Activated naive CD4-positive, alpha-beta T cell treated with anti-CD3 and anti-CD28 coated beads for 36 hours (primary cell): ENCODE measurements at regions not wholly inside any gene's neighbourhood (a gene's known extent, or its start where the extent isn't known, plus 50 kb on each side); places are given as distances from the start of the nearest gene placed in this dataset.

Source experiments
- CTCF ChIA-PET: fragments of 350-600 bp; sonication (Branson Sonifier 250); formaldehyde crosslinking; loops from one replicate; lab custom pipeline; 2021; ENCODE audit warnings: antibody characterized with exemption; lab: Charles Lee
- DNase-seq: peaks from one replicate; pipeline ENCODE4 v3.0.0-alpha.2; 2020
- H3K27ac Mint-ChIP-seq: one replicate; pipeline ENCODE4 v1.8.0; 2021; ENCODE audit warnings: mild to moderate bottlenecking, mixed read lengths
- H3K27me3 Mint-ChIP-seq: one replicate; pipeline ENCODE4 v1.8.0; 2021; ENCODE audit warnings: low read depth, mixed read lengths
- H3K36me3 Mint-ChIP-seq: one replicate; pipeline ENCODE4 v1.8.0; 2021; ENCODE audit warnings: low read depth, mixed read lengths
- H3K4me1 Mint-ChIP-seq: one replicate; pipeline ENCODE4 v1.8.0; 2021; ENCODE audit warnings: low read depth, mixed read lengths
- H3K4me3 Mint-ChIP-seq: one replicate; pipeline ENCODE4 v1.8.0; 2021; ENCODE audit warnings: mild to moderate bottlenecking, moderate library complexity, mixed read lengths
- H3K9me3 Mint-ChIP-seq: one replicate; pipeline ENCODE4 v1.8.0; 2021; ENCODE audit warnings: mixed read lengths
- intact Hi-C: fragments of 100-400 bp; cut with micrococcal nuclease; formaldehyde crosslinking; loops from one replicate; pipeline ENCODE4 v1.15.1; 2023

DNA sequence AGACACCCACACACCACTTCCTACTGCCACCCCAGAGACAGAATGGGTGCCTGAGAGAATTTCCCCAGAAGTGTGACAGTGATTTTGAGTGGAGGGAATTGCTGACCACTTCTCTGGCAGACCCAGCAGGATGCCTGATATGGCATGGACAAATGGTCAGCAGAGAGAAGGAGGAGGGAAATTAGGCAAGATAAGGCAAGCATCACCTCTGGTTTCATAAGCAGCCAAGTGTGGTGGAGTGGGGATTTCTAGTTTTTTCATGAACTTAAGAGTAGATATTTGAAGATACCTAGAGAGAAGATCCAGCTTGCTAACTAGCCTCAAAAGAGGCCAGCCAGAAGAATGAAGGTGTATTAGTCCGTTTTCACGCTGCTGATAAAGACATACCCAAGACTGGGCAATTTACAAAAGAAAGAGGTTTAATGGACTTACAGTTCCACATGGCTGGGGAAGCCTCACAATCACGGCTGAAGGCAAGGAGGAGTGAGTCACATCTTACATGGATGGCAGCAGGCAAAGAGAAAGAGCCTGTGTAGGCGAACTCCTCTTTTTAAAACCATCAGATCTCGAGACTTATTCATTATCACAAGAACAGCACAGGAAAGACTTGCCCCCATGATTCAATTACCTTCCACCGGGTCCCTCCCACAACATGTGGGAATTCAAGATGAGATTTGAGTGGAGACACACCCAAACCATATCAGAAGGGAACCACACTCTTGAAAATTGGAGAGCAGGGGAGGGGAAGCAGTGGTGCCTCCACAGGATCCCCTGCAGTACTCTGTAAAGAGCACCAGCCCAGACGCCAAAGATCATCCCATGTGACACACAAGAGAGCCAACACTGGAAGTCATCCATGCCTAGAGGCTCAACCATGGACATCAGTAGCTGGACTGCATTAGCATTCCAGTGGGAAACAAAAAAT is 64.2 kb downstream of the RBM43 start:
- no peaks in the 10 kb centered on the region for H3K9me3 Mint-ChIP-seq
- no peaks in the 10 kb centered on the region for H3K36me3 Mint-ChIP-seq
- H3K27me3 Mint-ChIP-seq: no peaks in the 10 kb centered on the region
- no peak overlapping the region for H3K4me3 Mint-ChIP-seq
- intact Hi-C loops: no loop called here
- DNase-seq: no peak
- H3K27ac Mint-ChIP-seq: no peak overlapping the region
- peaks cover 3% of the 10 kb centered on the region for H3K4me1 Mint-ChIP-seq
- CTCF ChIA-PET: no interaction called here

DNA sequence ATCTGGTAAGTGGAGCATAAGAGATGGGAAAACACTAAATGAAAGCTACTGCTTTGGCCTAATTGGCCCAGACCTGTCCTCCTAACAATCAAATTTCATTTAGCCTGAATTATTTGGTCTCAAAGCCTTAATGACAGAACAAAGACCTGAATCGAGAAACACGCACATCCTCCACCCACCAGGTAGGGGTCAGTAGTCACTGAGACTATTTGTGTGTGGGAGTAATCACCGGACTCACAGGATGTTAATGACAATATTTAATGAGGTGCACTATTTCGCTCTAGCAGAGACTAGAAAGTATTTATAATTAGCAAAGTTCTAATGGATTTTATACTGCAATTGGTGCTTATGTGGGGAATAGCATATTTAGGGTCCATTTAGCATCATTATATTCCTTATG is 68.1 kb downstream of the RBM43 start:
- CTCF ChIA-PET: no interaction called here
- Mint-ChIP-seq H3K4me1 (peaks cover 4% of the 10 kb centered on the region), H3K9me3 (no peaks in the 10 kb centered on the region), H3K27me3 (no peaks in the 10 kb centered on the region), H3K4me3 (no peak overlapping the region), H3K36me3 (no peaks in the 10 kb centered on the region), H3K27ac (no peak overlapping the region)
- no peak for DNase-seq
- intact Hi-C loops: no loop called here

DNA sequence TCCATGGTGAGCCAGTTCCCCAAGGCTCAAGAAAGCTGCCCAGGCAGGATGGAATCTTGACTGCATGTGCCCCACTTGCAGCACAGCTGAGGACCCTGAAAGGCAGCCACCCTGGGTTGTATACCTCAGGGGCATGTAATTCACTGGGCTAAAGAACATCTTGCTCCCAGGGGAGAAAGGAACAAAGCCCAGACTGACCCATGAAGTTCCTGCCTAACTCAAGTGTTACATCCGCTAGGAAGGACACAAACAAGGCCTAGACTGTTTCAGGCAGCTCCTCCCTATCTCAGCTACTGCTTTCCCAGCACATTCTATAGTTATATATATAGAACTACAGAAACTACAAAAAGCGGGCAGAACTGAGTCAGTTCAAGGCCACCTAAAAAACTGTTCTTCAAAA is 69.0 kb downstream of the RBM43 start:
- Mint-ChIP-seq H3K27me3 (no peaks in the 10 kb centered on the region), H3K27ac (no peak overlapping the region), H3K36me3 (no peaks in the 10 kb centered on the region), H3K4me1 (peaks cover 4% of the 10 kb centered on the region), H3K4me3 (no peak overlapping the region), H3K9me3 (no peaks in the 10 kb centered on the region)
- CTCF ChIA-PET: no interaction called here
- intact Hi-C loops: no loop called here
- no peak for DNase-seq

DNA sequence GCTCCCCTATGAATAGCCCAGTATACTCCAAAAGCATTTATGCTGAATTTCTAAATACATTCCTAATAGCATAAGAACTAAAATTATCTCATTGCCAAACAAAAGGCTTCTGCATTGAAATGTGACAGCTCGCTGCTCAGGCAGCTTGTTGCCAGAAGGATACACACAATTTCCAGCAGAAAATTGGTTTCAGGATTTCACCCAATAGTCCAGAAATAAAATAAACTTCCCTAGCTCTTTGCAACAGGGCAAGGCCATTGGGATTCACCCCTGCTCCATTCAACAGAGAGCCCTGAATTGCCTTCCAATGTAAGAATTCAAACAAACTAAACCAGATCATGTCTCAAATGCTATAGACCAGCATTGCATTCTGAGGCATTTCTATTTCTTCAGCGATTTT is 70.7 kb downstream of the RBM43 start:
- Mint-ChIP-seq H3K27ac (no peak overlapping the region), H3K27me3 (no peaks in the 10 kb centered on the region), H3K4me3 (no peak overlapping the region), H3K4me1 (peaks cover 4% of the 10 kb centered on the region), H3K9me3 (no peaks in the 10 kb centered on the region), H3K36me3 (no peaks in the 10 kb centered on the region)
- intact Hi-C loops: no loop called here
- DNase-seq: no peak
- CTCF ChIA-PET: interaction anchor here (0.7 kb wide), 1 partner anchor 48 kb away, joined by 3 read pairs; no protein-coding TSS in a partner anchor

DNA sequence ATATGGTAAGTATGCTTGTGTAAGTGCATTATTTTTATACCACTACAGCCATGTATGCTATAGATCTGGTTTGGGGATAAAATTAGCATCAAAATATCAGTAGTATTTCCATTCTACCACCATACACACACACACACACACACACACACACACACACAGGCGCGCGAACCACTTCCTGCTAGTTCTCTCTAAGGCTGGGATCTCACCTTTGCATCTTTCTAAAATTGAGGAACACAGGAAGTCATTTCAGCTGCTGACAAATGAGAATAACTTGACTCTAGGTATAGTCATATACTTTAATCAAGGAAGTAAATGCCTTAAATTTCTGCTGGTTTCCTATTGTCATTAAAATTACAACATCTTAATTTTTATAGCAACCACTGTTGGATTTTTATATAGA is 72.5 kb downstream of the RBM43 start:
- no peak overlapping the region for H3K27ac Mint-ChIP-seq
- CTCF ChIA-PET: interaction anchor here (1.1 kb wide), 1 partner anchor 52 kb away, joined by 3 read pairs; no protein-coding TSS in a partner anchor
- DNase-seq: peak; percentile 41
- H3K36me3 Mint-ChIP-seq: no peaks in the 10 kb centered on the region
- intact Hi-C loops: no loop called here
- no peaks in the 10 kb centered on the region for H3K27me3 Mint-ChIP-seq
- no peaks in the 10 kb centered on the region for H3K9me3 Mint-ChIP-seq
- H3K4me1 Mint-ChIP-seq: peaks cover 4% of the 10 kb centered on the region
- no peak overlapping the region for H3K4me3 Mint-ChIP-seq

DNA sequence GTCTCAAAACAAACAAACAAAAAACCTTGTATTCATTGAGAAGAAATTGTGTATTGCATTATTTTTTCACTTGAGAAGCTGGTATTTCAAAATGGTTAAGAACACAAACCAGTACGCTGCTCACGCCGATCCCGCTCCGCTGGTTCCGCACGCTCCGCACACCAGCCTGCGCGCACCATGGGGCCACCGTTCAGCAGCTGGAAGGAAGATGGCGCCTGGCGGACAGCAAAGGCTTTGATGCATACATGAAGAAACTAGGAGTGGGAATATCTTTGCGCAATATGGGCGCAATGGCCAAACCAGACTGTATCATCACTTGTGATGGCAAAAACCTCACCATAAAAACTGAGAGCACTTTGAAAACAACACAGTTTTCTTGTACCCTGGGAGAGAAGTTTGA is 75.7 kb downstream of the RBM43 start:
- no peaks in the 10 kb centered on the region for H3K36me3 Mint-ChIP-seq
- CTCF ChIA-PET: no interaction called here
- peaks cover 4% of the 10 kb centered on the region for H3K4me1 Mint-ChIP-seq
- no peak for DNase-seq
- peaks cover 9% of the 10 kb centered on the region for H3K27me3 Mint-ChIP-seq
- H3K9me3 Mint-ChIP-seq: no peaks in the 10 kb centered on the region
- intact Hi-C loops: no loop called here
- no peak overlapping the region for H3K4me3 Mint-ChIP-seq
- H3K27ac Mint-ChIP-seq: no peak overlapping the region

DNA sequence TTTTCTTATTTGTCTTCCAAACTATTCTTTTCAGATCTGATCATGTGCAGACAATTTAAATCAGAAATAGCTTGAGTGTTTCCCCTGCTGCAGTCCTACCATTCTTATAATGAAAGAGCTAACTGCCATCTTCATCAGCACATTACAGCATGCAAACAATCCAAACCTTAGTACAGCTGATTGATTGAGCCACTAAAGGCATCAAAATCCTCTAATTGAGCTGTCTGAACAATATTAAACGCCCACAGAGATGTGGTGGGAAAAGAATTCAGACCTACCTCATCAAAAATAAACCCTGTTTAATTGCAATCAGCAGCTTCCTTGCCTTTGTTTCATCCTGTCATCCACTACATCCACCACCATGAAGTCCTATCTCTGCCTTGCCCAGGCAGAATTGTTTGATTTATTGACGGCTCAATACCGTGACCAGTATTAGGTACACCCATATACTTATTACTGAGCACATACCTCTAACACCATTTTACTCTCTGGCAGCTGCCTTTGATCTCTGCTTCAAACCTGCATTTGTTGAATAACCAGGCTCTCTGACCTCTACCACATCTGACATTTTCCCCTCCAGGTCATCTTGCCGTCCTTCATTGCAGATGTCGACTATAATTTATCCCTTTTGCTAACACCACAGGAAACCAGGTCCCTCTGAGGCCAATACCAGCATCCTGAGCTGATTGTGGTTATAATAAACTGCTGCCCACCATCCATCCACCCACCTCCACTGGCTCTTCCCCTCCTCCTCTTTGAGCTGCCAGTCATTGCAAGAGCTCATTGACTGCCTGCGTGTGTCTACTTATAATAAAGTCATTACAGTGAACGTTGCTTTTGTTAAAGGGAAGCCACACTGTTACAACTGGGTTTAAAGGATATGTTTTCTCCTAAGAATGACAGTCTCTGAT is 78.5 kb downstream of the RBM43 start:
- Mint-ChIP-seq H3K9me3 (no peaks in the 10 kb centered on the region), H3K4me3 (no peak overlapping the region), H3K4me1 (no peaks in the 10 kb centered on the region), H3K27ac (no peak overlapping the region), H3K27me3 (peaks cover 15% of the 10 kb centered on the region), H3K36me3 (no peaks in the 10 kb centered on the region)
- CTCF ChIA-PET: interaction anchor here (1.1 kb wide), 1 partner anchor 56 kb away, joined by 3 read pairs; no protein-coding TSS in a partner anchor
- no peak for DNase-seq
- intact Hi-C loops: no loop called here

DNA sequence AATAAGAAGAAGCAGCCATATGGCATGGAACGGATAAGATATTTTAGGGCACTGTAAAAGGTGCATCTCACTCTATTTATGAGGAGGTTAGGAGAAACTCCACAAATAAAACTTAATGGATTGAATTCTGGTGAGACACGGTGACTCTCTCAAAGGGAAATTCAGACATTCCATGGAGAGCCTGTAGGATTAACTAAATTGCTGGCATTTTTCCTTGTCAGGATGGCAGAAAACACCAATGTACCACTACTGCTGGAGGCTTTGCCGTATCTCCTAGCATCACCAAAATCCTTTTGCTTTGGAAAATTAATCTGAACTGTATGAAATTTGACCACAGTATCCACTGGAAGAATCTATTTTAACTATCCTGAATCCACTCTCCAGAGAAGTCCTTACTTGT is 79.3 kb downstream of the RBM43 start:
- H3K4me1 Mint-ChIP-seq: no peaks in the 10 kb centered on the region
- CTCF ChIA-PET: no interaction called here

DNA sequence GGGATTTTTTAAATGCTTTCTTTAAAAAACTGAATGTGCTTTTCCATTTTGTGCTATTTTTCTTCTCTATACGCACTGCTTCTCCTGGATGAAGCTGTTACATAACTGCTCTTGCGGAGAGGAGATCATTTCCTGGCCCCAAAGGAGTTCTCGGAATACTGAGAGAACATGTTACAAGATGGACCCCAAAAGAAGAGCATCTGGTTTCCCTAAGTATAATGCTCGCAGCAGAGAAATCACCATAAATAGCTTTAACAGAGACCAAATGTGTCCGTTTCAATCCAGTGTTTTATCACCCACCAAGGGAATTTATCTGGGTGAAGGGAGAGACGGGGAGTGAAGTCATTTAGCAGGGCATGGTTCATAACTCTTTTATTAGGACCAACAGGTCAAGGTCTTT is 80.1 kb downstream of the RBM43 start:
- CTCF ChIA-PET: no interaction called here
- no peak for DNase-seq
- intact Hi-C loops: no loop called here
- Mint-ChIP-seq H3K27ac (no peak overlapping the region), H3K36me3 (no peaks in the 10 kb centered on the region), H3K4me1 (no peaks in the 10 kb centered on the region), H3K9me3 (no peaks in the 10 kb centered on the region), H3K4me3 (no peak overlapping the region), H3K27me3 (peaks cover 15% of the 10 kb centered on the region)

More for the DNA sequence above, 79.3 kb downstream of the RBM43 start:
- DNase-seq: no peak
- Mint-ChIP-seq H3K4me3 (no peak overlapping the region), H3K27me3 (peaks cover 15% of the 10 kb centered on the region), H3K27ac (no peak overlapping the region), H3K9me3 (no peaks in the 10 kb centered on the region), H3K36me3 (no peaks in the 10 kb centered on the region)
- intact Hi-C loops: no loop called here

DNA sequence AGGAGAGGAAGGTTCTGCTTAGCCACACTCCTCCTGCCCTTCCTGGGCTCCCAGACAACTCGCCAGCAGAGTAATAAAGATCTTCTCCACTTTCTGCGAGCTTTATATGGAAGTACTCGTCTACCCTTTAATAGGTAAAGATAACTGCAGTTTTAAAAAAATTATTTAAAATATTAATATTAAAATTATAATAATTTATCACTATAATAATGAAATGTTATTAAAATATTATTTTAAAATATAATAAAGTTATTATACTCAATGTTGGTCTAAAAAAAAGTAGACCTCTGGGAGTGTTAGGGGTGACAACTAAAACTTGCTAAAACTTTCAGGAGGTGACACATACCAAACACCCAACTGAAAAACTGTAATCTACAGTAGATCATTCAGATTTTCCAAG is 81.5 kb downstream of the RBM43 start:
- CTCF ChIA-PET: no interaction called here
- Mint-ChIP-seq H3K9me3 (no peaks in the 10 kb centered on the region), H3K4me1 (no peaks in the 10 kb centered on the region), H3K4me3 (no peak overlapping the region), H3K36me3 (no peaks in the 10 kb centered on the region), H3K27ac (no peak overlapping the region), H3K27me3 (peaks cover 15% of the 10 kb centered on the region)
- DNase-seq: no peak
- intact Hi-C loops: no loop called here

DNA sequence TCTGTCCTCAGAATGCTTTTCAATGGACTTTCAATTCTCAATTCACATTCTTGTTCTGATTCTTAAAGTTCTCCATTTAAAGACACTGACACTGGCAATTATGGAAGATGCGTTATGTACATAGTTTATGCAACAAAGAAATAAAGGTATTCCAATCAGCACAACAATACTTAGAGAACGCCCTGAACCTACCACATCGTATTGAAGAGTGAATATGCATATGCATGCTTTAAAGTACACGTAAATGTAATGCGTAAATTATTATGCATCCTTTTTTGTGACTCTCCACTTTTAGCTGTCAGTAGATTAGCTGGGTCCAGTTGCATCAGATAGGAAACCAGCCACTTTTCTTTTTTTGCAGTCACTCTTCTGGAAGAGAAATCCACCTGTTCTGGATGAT is 83.5 kb downstream of the RBM43 start:
- no peaks in the 10 kb centered on the region for H3K9me3 Mint-ChIP-seq
- H3K4me3 Mint-ChIP-seq: no peak overlapping the region
- no peaks in the 10 kb centered on the region for H3K36me3 Mint-ChIP-seq
- no peaks in the 10 kb centered on the region for H3K4me1 Mint-ChIP-seq
- intact Hi-C loops: no loop called here
- no peak overlapping the region for H3K27ac Mint-ChIP-seq
- CTCF ChIA-PET: no interaction called here
- peaks cover 12% of the 10 kb centered on the region for H3K27me3 Mint-ChIP-seq
- DNase-seq: no peak

DNA sequence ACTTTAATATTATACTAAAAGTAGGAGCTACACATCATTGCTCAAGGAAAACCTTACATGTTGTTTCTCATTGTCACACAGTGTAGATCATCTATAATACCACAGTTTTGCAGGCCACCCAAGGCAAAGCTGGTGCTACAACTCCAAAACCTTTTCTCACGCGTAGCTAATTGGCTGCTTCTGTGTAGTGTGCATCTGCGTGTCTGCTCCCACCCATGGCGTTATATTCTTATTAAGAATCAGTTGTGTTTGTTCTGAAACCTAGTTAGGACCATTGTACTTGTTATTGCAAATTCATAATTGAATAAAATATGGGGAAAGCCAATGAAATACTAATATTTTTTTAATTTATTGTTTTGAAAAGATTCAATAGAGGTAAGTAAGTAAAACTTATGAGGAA is 83.9 kb downstream of the RBM43 start:
- no peak for DNase-seq
- CTCF ChIA-PET: no interaction called here
- intact Hi-C loops: no loop called here
- Mint-ChIP-seq H3K4me1 (no peaks in the 10 kb centered on the region), H3K27ac (no peak overlapping the region), H3K9me3 (no peaks in the 10 kb centered on the region), H3K4me3 (no peak overlapping the region), H3K36me3 (no peaks in the 10 kb centered on the region), H3K27me3 (peaks cover 11% of the 10 kb centered on the region)
